GM23338 (cell line): ENCODE measurements at regions not wholly inside any gene's neighbourhood (a gene's known extent, or its start where the extent isn't known, plus 50 kb on each side); places are given as distances from the start of the nearest gene placed in this dataset.
A peak's percentile ranks its signal among the peaks of the same experiment; 100 is the strongest.

Source experiments
- ATAC-seq: fragments of 200-7000 bp; cut with Tn5 transposase; 3 replicates; pipeline ENCODE4 v1.9.1; 2020
- DNase-seq: peaks from one replicate; pipeline ENCODE4 v3.0.0-alpha.2; 2015; ENCODE audit warnings: low spot score
- H2AFZ ChIP-seq: fragments of 200-600 bp; sonication (generic); 2 replicates; pipeline ENCODE4 v1.8.0; 2016; ENCODE audit warnings: antibody characterized with exemption, mild to moderate bottlenecking, moderate library complexity
- H3F3A ChIP-seq: fragments of 200-600 bp; sonication (generic); replicated peaks from 2 replicates; pipeline ENCODE4 v1.8.0; 2017; ENCODE audit warnings: antibody characterized with exemption, mixed run types, low read depth
- H3K27ac ChIP-seq: fragments of 200-600 bp; sonication (generic); 2 replicates; pipeline ENCODE4 v1.6.1; 2016; ENCODE audit warnings: low read depth
- H3K27me3 ChIP-seq: fragments of 200-600 bp; sonication (generic); 2 replicates; pipeline ENCODE4 v1.8.0; 2016; ENCODE audit warnings: mild to moderate bottlenecking, mixed run types, moderate library complexity; ENCODE audit not compliant: insufficient read depth
- H3K36me3 ChIP-seq: fragments of 200-600 bp; sonication (generic); 2 replicates; pipeline ENCODE4 v1.8.0; 2016; ENCODE audit warnings: mild to moderate bottlenecking; ENCODE audit not compliant: insufficient read depth
- H3K4me1 ChIP-seq: fragments of 200-600 bp; sonication (generic); 2 replicates; pipeline ENCODE4 v1.8.0; 2016; ENCODE audit warnings: mild to moderate bottlenecking, moderate library complexity; ENCODE audit not compliant: insufficient read depth
- H3K4me2 ChIP-seq: fragments of 200-600 bp; sonication (generic); 2 replicates; pipeline ENCODE4 v1.7.1; 2017; ENCODE audit warnings: mixed run types
- H3K4me3 ChIP-seq: fragments of 200-600 bp; sonication (generic); 2 replicates; pipeline ENCODE4 v1.6.1; 2016; ENCODE audit warnings: mixed run types
- H3K79me2 ChIP-seq: fragments of 200-600 bp; sonication (generic); replicated peaks from 2 replicates; pipeline ENCODE4 v1.8.0; 2017; ENCODE audit warnings: mild to moderate bottlenecking; ENCODE audit not compliant: insufficient read depth
- H3K9me2 ChIP-seq: fragments of 200-600 bp; sonication (generic); 2 replicates; pipeline ENCODE4 v1.8.0; 2017; ENCODE audit not compliant: insufficient read depth
- H4K20me1 ChIP-seq: fragments of 200-600 bp; sonication (generic); replicated peaks from 2 replicates; pipeline ENCODE4 v1.8.0; 2017; ENCODE audit warnings: mild to moderate bottlenecking; ENCODE audit not compliant: insufficient read depth
- H3K27ac Mint-ChIP-seq: 2 replicates; pipeline ENCODE4 v1.8.0; 2020; ENCODE audit warnings: inconsistent platforms, mild to moderate bottlenecking, moderate library complexity, mixed read lengths
- H3K27me3 Mint-ChIP-seq: 3 replicates; pipeline ENCODE4 v1.8.0; 2022; ENCODE audit warnings: low read depth, mild to moderate bottlenecking, moderate library complexity, mixed read lengths, inconsistent platforms; ENCODE audit not compliant: insufficient read depth, poor library complexity
- H3K36me3 Mint-ChIP-seq: 3 replicates; pipeline ENCODE4 v1.8.0; 2021; ENCODE audit warnings: low read depth, mild to moderate bottlenecking, inconsistent platforms, moderate library complexity, mixed read lengths
- H3K4me1 Mint-ChIP-seq: 3 replicates; pipeline ENCODE4 v1.8.0; 2020; ENCODE audit warnings: mild to moderate bottlenecking, inconsistent platforms, mixed read lengths
- H3K4me3 Mint-ChIP-seq: 3 replicates; pipeline ENCODE4 v1.8.0; 2021; ENCODE audit warnings: moderate library complexity, mild to moderate bottlenecking, inconsistent platforms, mixed read lengths
- H3K9me3 Mint-ChIP-seq: 3 replicates; pipeline ENCODE4 v1.8.0; 2020; ENCODE audit warnings: moderate library complexity, mild to moderate bottlenecking, inconsistent platforms, mixed read lengths
- EZH2phosphoT487 ChIP-seq: fragments of 200-600 bp; sonication (generic); IDR thresholded peaks from one replicate; pipeline ENCODE4 v1.8.1; 2018; ENCODE audit warnings: antibody characterized with exemption; ENCODE audit not compliant: unreplicated experiment
- JUNB ChIP-seq: IDR thresholded peaks from one replicate; pipeline ENCODE4 v1.6.1; 2016; ENCODE audit warnings: antibody characterized with exemption; ENCODE audit not compliant: unreplicated experiment
- NANOG ChIP-seq: IDR thresholded peaks from 2 replicates; pipeline ENCODE4 v1.6.1; 2016; ENCODE audit warnings: antibody characterized with exemption, borderline replicate concordance
- POLR2AphosphoS5 ChIP-seq: IDR thresholded peaks from 2 replicates; pipeline ENCODE4 v1.6.1; 2016; ENCODE audit warnings: antibody characterized with exemption, low read depth
- ZNF331 ChIP-seq: fragments of 250-450 bp; sonication (Bioruptor Pico); IDR thresholded peaks from 2 replicates; pipeline ENCODE4 v1.5.0; 2020; ENCODE audit warnings: low read depth, mild to moderate bottlenecking, moderate library complexity
- TF ChIP-seq, protein P1 (sequence below), 2 experiments: fragments of 200-600 bp in 1 of 2; sonication (generic) in 1 of 2; conservative IDR thresholded peaks; 2 replicates each; pipeline versions ENCODE4 v1.5.1 to v1.6.1; 2016 to 2017; ENCODE audit warnings: antibody characterized with exemption in 2 of 2, low read depth in 2 of 2, mild to moderate bottlenecking in 2 of 2, moderate library complexity in 1 of 2

DNA sequence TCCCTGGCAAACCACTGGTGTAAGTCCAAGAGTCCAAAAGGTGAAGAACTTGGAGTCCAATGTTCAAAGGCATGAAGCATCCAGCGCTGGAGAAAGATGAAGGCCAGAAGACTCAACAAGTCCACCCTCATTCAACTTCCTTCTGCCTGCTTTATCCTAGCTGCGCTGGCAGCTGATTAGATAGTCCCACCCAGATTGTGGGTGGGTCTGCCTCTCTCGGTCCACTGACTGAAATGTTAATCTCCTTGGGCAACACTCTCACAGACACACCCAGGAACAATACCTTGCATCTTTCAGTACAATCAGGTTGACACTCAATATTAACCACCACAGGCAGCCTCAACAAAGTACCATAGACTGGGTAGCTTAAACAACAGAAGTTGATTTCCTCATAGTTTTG, 245.9 kb upstream of the IGF1R start:
- Histone ChIP-seq H3K36me3 (no peaks in the 10 kb centered on the region), H3K4me3 (no peak overlapping the region), H3K4me2 (no peak overlapping the region), H3K9me2 (no peaks in the 10 kb centered on the region; the same call in 1 of the 2 replicates), H3F3A (no peaks in the 10 kb centered on the region), H3K79me2 (no peaks in the 10 kb centered on the region), H3K27ac (no peak overlapping the region), H3K4me1 (peaks cover 7% of the 10 kb centered on the region; the same call in 1 of the 2 replicates), H3K27me3 (no peaks in the 10 kb centered on the region), H4K20me1 (no peaks in the 10 kb centered on the region), H2AFZ (no peak overlapping the region)
- Mint-ChIP-seq H3K4me3 (no peak overlapping the region), H3K4me1 (peaks cover 6% of the 10 kb centered on the region; the same call in 1 of the 3 replicates), H3K36me3 (peaks cover 3% of the 10 kb centered on the region; the same call in 1 of the 3 replicates), H3K9me3 (0 out of 3 replicates have a peak, but pooled peaks cover 2% of the 10 kb centered on the region), H3K27me3 (no peaks in the 10 kb centered on the region), H3K27ac (no peak overlapping the region)
- no peak for ATAC-seq
- TF ChIP-seq ZNF331: no peak
- no peak for TF ChIP-seq POLR2AphosphoS5
- DNase-seq: no peak

DNA sequence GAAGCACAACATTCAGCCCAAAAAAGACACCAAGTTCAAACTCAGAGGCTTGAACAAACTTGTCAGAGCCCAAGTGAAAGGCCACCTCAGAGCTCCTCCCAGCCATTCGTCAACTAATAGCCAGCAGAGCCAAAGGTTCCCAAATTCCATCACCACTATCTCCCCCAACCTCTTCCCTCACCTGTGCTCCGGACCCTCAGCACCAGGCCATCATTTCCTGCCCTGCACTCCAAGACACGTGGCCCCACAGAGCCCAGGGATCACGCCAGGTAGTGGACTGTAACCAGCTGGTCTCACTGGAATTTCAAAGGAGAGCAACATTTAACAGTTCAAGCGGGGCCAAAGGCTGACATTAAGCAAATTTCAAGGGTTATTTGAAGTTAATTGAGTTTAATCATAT, 245.2 kb upstream of the IGF1R start:
- TF ChIP-seq NANOG: no peak
- no peaks in the 10 kb centered on the region for H3K79me2 ChIP-seq
- Mint-ChIP-seq H3K27me3 (no peaks in the 10 kb centered on the region), H3K4me3 (no peak overlapping the region), H3K4me1 (no peaks in the 10 kb centered on the region), H3K36me3 (peaks cover 3% of the 10 kb centered on the region; the same call in 1 of the 3 replicates), H3K9me3 (0 out of 3 replicates have a peak, but pooled peaks cover 2% of the 10 kb centered on the region), H3K27ac (no peak overlapping the region)
- H3F3A ChIP-seq: no peaks in the 10 kb centered on the region
- H4K20me1 ChIP-seq: no peaks in the 10 kb centered on the region
- no peaks in the 10 kb centered on the region for H3K36me3 ChIP-seq
- no peak overlapping the region for H3K27ac ChIP-seq
- H2AFZ ChIP-seq: no peak overlapping the region
- no peaks in the 10 kb centered on the region for H3K27me3 ChIP-seq
- no peak for DNase-seq
- ATAC-seq: no peak
- H3K9me2 ChIP-seq: no peaks in the 10 kb centered on the region; the same call in 1 of the 2 replicates
- H3K4me1 ChIP-seq: no peaks in the 10 kb centered on the region
- H3K4me2 ChIP-seq: no peak overlapping the region
- H3K4me3 ChIP-seq: no peak overlapping the region

DNA sequence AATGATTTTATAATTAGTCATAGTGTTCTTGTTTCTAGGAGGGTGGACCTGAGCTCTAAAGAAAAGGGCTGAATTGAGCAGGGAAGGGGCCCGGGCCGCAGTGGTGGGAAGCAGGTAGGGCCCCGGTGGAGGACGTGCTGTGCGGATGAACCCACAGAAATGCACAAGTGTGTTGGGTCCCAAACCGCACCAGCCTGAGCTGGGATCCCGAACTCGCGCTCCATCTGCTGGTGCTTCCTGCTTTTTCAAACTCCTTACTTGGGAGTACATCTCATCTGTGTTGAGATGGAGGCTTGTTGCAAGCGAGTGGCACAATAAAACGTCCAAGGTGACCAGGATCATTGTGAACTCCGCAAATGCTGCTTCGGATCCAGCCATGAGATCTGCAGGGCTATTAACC, 244.8 kb upstream of the IGF1R start:
- Histone ChIP-seq H3K4me3 (no peak overlapping the region), H3K9me2 (no peaks in the 10 kb centered on the region; the same call in 1 of the 2 replicates), H3K36me3 (no peaks in the 10 kb centered on the region), H3F3A (no peaks in the 10 kb centered on the region), H3K79me2 (no peaks in the 10 kb centered on the region), H2AFZ (no peak overlapping the region), H3K4me1 (no peaks in the 10 kb centered on the region), H3K4me2 (no peak overlapping the region), H3K27ac (no peak overlapping the region), H3K27me3 (no peaks in the 10 kb centered on the region), H4K20me1 (no peaks in the 10 kb centered on the region)
- ATAC-seq (no peak), DNase-seq (no peak)
- no peaks in the 10 kb centered on the region for H3K4me1 Mint-ChIP-seq
- no peak overlapping the region for H3K4me3 Mint-ChIP-seq
- 0 out of 3 replicates have a peak, but pooled peaks cover 2% of the 10 kb centered on the region for H3K9me3 Mint-ChIP-seq
- no peak overlapping the region for H3K27ac Mint-ChIP-seq
- no peaks in the 10 kb centered on the region for H3K27me3 Mint-ChIP-seq
- H3K36me3 Mint-ChIP-seq: peaks cover 3% of the 10 kb centered on the region; the same call in 1 of the 3 replicates
- TF ChIP-seq, protein P1, sequence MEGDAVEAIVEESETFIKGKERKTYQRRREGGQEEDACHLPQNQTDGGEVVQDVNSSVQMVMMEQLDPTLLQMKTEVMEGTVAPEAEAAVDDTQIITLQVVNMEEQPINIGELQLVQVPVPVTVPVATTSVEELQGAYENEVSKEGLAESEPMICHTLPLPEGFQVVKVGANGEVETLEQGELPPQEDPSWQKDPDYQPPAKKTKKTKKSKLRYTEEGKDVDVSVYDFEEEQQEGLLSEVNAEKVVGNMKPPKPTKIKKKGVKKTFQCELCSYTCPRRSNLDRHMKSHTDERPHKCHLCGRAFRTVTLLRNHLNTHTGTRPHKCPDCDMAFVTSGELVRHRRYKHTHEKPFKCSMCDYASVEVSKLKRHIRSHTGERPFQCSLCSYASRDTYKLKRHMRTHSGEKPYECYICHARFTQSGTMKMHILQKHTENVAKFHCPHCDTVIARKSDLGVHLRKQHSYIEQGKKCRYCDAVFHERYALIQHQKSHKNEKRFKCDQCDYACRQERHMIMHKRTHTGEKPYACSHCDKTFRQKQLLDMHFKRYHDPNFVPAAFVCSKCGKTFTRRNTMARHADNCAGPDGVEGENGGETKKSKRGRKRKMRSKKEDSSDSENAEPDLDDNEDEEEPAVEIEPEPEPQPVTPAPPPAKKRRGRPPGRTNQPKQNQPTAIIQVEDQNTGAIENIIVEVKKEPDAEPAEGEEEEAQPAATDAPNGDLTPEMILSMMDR (conservative IDR thresholded peaks at IDR 0.05; ENCODE audit: low read depth in 2 of 2): 0 out of 4 replicates have a peak, but pooled peaks of 1 of the 2 experiments have one; percentile 16
- TF ChIP-seq JUNB (no peak), EZH2phosphoT487 (no peak), NANOG (no peak)
